Ishikawa (cell line): ENCODE measurements at regions not wholly inside any gene's neighbourhood (a gene's known extent, or its start where the extent isn't known, plus 50 kb on each side); places are given as distances from the start of the nearest gene placed in this dataset.

Source experiments
- CEBPB ChIP-seq: IDR thresholded peaks from 2 replicates; pipeline ENCODE4 v1.6.1; 2012
- CREB1 ChIP-seq: IDR thresholded peaks from 2 replicates; pipeline ENCODE4 v1.6.1; 2012; ENCODE audit warnings: low read depth
- EGR1 ChIP-seq: IDR thresholded peaks from 2 replicates; pipeline ENCODE4 v1.6.1; 2012
- EP300 ChIP-seq: IDR thresholded peaks from 2 replicates; pipeline ENCODE4 v1.6.1; 2012; ENCODE audit warnings: borderline replicate concordance
- FOXM1 ChIP-seq: IDR thresholded peaks from 2 replicates; pipeline ENCODE4 v1.6.1; 2012; ENCODE audit warnings: low read depth, borderline replicate concordance
- MAX ChIP-seq: IDR thresholded peaks from 2 replicates; pipeline ENCODE4 v1.6.1; 2012
- NFIC ChIP-seq: IDR thresholded peaks from 2 replicates; pipeline ENCODE4 v1.6.1; 2012
- RAD21 ChIP-seq: IDR thresholded peaks from 2 replicates; pipeline ENCODE4 v1.6.1; 2012; ENCODE audit warnings: low read depth
- REST ChIP-seq: IDR thresholded peaks from 2 replicates; pipeline ENCODE4 v1.6.1; 2012; ENCODE audit warnings: low read depth, mild to moderate bottlenecking
- TAF1 ChIP-seq: IDR thresholded peaks from 2 replicates; pipeline ENCODE4 v1.6.1; 2012; ENCODE audit warnings: low read depth, mild to moderate bottlenecking
- TCF12 ChIP-seq: IDR thresholded peaks from 2 replicates; pipeline ENCODE4 v1.6.1; 2012; ENCODE audit warnings: low read depth
- TEAD4 ChIP-seq: IDR thresholded peaks from 2 replicates; pipeline ENCODE4 v1.6.1; 2012
- USF1 ChIP-seq: IDR thresholded peaks from 2 replicates; pipeline ENCODE4 v1.6.1; 2012
- YY1 ChIP-seq: IDR thresholded peaks from 2 replicates; pipeline ENCODE4 v1.6.1; 2012; ENCODE audit warnings: low read depth
- ZBTB7A ChIP-seq: IDR thresholded peaks from 2 replicates; pipeline ENCODE4 v1.6.1; 2012; ENCODE audit warnings: low read depth

- TF ChIP-seq CREB1 (no peak), EGR1 (no peak), ZBTB7A (no peak), RAD21 (no peak), TAF1 (no peak), NFIC (no peak), FOXM1 (no peak), USF1 (no peak), TCF12 (no peak)
Measured at GRCh38 chr6:3578981-3579380, 122.1 kb upstream of the SLC22A23 start.

- no peak for TF ChIP-seq EP300
- no peak for TF ChIP-seq TAF1
- no peak for TF ChIP-seq MAX
- TF ChIP-seq REST: no peak
- no peak for TF ChIP-seq YY1
- TF ChIP-seq NFIC: no peak
- no peak for TF ChIP-seq FOXM1
- no peak for TF ChIP-seq EGR1
- no peak for TF ChIP-seq USF1
- TF ChIP-seq CREB1: no peak
- no peak for TF ChIP-seq RAD21
- no peak for TF ChIP-seq CEBPB
- no peak for TF ChIP-seq TEAD4
- no peak for TF ChIP-seq ZBTB7A
- TF ChIP-seq TCF12: no peak
Measured at GRCh38 chr6:3577517-3577916, 120.7 kb upstream of the SLC22A23 start.

GRCh38 chr6:3575701-3576100, 118.9 kb upstream of the SLC22A23 start:
- TF ChIP-seq YY1 (no peak), CEBPB (no peak), TAF1 (no peak)

GRCh38 chr6:3575166-3575565, 118.3 kb upstream of the SLC22A23 start:
- TF ChIP-seq USF1 (no peak), TCF12 (no peak), EGR1 (no peak), RAD21 (no peak), NFIC (no peak), TEAD4 (no peak), YY1 (no peak), CREB1 (no peak), TAF1 (no peak), EP300 (no peak), ZBTB7A (no peak), REST (no peak), MAX (no peak), FOXM1 (no peak), CEBPB (no peak)

- no peak for TF ChIP-seq NFIC
- TF ChIP-seq RAD21: no peak
- no peak for TF ChIP-seq REST
- TF ChIP-seq EGR1: no peak
- TF ChIP-seq MAX: no peak
- no peak for TF ChIP-seq TEAD4
- TF ChIP-seq FOXM1: no peak
- TF ChIP-seq USF1: no peak
- no peak for TF ChIP-seq CREB1
- no peak for TF ChIP-seq EP300
- TF ChIP-seq YY1: no peak
- no peak for TF ChIP-seq CEBPB
- TF ChIP-seq TAF1: no peak
Measured at GRCh38 chr6:3573670-3574069, 116.8 kb upstream of the SLC22A23 start.
